IPS-15b (cell line): ENCODE measurements at regions not wholly inside any gene's neighbourhood (a gene's known extent, or its start where the extent isn't known, plus 50 kb on each side); places are given as distances from the start of the nearest gene placed in this dataset.

Experiments used
- H3K27me3 ChIP-seq: one replicate; pipeline ENCODE4 v1.6.1; 2013; ENCODE audit warnings: low read length; ENCODE audit not compliant: control insufficient read depth, insufficient read depth
- H3K36me3 ChIP-seq: one replicate; pipeline ENCODE4 v1.6.1; 2013; ENCODE audit warnings: low read length; ENCODE audit not compliant: control insufficient read depth, insufficient read depth
- H3K4me1 ChIP-seq: one replicate; pipeline ENCODE4 v1.6.1; 2013; ENCODE audit warnings: mild to moderate bottlenecking, low read length; ENCODE audit not compliant: control insufficient read depth, insufficient read depth
- H3K4me3 ChIP-seq: one replicate; pipeline ENCODE4 v1.5.1; 2013; ENCODE audit warnings: low read depth, low read length
- H3K9ac ChIP-seq: one replicate; pipeline ENCODE4 v1.6.1; 2013; ENCODE audit warnings: low read depth, mild to moderate bottlenecking, low read length
- H3K9me3 ChIP-seq: one replicate; pipeline ENCODE4 v1.6.1; 2013; ENCODE audit warnings: mild to moderate bottlenecking, low read length; ENCODE audit not compliant: control insufficient read depth, insufficient read depth

DNA sequence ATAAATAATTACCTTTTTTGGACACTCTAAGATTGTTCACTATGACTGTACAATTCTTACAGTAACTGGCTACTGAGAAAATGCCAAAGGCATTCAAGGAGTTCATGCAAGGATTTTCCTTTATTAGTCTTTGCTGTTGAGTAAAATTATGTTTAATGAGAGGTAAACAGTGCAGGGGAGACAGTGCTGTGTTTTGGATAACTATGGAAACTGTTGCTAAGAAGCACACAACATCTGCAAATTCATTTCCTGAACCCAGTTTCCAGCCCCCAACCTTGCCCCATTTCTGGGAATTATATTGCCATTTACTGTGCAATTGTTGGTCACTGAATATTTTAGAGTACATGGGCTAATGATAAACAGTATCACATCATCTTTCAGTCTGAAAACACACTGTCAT is 1005.8 kb downstream of the TRHDE start:
- Histone ChIP-seq H3K4me3 (no peak overlapping the region), H3K9me3 (no peaks in the 10 kb centered on the region), H3K9ac (no peak overlapping the region), H3K36me3 (no peaks in the 10 kb centered on the region), H3K27me3 (no peaks in the 10 kb centered on the region), H3K4me1 (no peaks in the 10 kb centered on the region)

DNA sequence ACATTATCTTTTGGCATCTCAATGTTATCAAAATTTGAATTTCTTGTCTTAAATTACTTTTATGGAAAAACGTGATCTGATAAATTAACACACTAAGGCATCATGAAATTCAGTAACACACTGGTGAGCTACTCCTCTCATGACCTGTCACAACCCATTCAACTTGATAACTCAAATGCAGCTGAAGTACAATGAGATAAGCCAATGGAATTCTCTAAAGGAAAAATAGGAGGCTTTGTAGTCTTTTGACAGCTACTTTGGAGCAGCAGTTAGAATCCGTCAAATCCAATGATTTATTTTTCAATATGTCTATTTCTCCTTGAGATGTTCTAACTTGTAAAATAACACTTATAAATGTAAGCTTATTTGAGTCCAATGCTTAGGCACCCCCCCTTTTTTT is 1029.4 kb downstream of the TRHDE start:
- no peaks in the 10 kb centered on the region for H3K36me3 ChIP-seq
- no peaks in the 10 kb centered on the region for H3K4me1 ChIP-seq
- H3K9me3 ChIP-seq, result no peaks in the 10 kb centered on the region
- no peak overlapping the region for H3K9ac ChIP-seq
- no peak overlapping the region for H3K4me3 ChIP-seq
- no peaks in the 10 kb centered on the region for H3K27me3 ChIP-seq

DNA sequence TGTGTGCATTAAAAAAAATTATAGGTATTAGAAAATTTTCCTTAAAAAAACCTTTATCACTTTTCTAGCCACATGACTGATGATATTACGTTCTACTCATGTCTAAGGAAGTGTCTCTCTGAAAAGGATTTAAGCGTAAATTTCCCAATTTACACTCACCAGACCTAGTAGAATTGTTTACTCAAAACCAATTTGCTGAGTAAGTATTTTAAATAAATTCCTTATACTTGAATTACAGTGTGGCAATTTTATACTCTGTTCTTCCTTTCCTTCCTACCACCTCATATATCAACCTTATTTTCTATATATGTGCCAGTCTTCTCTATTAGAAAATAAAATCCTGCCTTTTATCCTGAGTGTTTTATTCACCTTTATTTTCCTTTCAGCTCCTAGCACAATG is 1035.1 kb downstream of the TRHDE start:
- no peaks in the 10 kb centered on the region for H3K27me3 ChIP-seq
- H3K9me3 ChIP-seq, result no peaks in the 10 kb centered on the region
- H3K36me3 ChIP-seq, result no peaks in the 10 kb centered on the region
- H3K9ac ChIP-seq, result no peak overlapping the region
- no peaks in the 10 kb centered on the region for H3K4me1 ChIP-seq
- no peak overlapping the region for H3K4me3 ChIP-seq

- Histone ChIP-seq H3K9me3 (no peaks in the 10 kb centered on the region), H3K4me3 (no peak overlapping the region)
These were observed 1035.9 kb downstream of the TRHDE start for GRCh38 chr12:73308079-73308478.

DNA sequence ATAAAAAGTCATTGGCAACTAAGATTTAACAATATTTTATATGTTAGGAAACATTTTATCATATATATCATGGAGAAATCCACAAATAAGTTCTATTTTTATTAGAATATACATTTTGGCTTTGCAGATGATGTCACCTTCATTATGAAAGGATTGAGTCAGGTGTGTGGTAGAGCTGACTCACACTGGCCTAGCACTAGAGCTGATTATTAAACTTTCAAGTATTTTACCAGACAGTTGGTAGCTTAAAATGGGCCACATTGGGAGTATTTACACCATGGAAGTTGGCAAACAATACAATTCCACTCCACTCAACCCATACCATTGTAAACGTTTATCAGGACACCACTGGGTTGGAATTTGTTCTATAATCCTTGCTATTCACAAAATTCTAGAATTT is 1036.6 kb downstream of the TRHDE start:
- Histone ChIP-seq H3K9ac (no peak overlapping the region), H3K4me1 (no peaks in the 10 kb centered on the region), H3K4me3 (no peak overlapping the region), H3K9me3 (no peaks in the 10 kb centered on the region), H3K27me3 (no peaks in the 10 kb centered on the region), H3K36me3 (no peaks in the 10 kb centered on the region)

More at GRCh38 chr12:73308079-73308478, 1035.9 kb downstream of the TRHDE start:
- Histone ChIP-seq H3K9ac (no peak overlapping the region), H3K36me3 (no peaks in the 10 kb centered on the region), H3K27me3 (no peaks in the 10 kb centered on the region), H3K4me1 (no peaks in the 10 kb centered on the region)

- Histone ChIP-seq H3K36me3 (no peaks in the 10 kb centered on the region), H3K4me1 (no peaks in the 10 kb centered on the region), H3K27me3 (no peaks in the 10 kb centered on the region), H3K4me3 (no peak overlapping the region), H3K9ac (no peak overlapping the region), H3K9me3 (no peaks in the 10 kb centered on the region)
These were observed 1049.1 kb downstream of the TRHDE start for GRCh38 chr12:73321319-73321718.

- Histone ChIP-seq H3K9me3 (no peaks in the 10 kb centered on the region), H3K36me3 (no peaks in the 10 kb centered on the region), H3K9ac (no peak overlapping the region), H3K4me1 (no peaks in the 10 kb centered on the region), H3K27me3 (no peaks in the 10 kb centered on the region), H3K4me3 (no peak overlapping the region)
These were observed 1049.6 kb downstream of the TRHDE start for GRCh38 chr12:73321776-73322175.

DNA sequence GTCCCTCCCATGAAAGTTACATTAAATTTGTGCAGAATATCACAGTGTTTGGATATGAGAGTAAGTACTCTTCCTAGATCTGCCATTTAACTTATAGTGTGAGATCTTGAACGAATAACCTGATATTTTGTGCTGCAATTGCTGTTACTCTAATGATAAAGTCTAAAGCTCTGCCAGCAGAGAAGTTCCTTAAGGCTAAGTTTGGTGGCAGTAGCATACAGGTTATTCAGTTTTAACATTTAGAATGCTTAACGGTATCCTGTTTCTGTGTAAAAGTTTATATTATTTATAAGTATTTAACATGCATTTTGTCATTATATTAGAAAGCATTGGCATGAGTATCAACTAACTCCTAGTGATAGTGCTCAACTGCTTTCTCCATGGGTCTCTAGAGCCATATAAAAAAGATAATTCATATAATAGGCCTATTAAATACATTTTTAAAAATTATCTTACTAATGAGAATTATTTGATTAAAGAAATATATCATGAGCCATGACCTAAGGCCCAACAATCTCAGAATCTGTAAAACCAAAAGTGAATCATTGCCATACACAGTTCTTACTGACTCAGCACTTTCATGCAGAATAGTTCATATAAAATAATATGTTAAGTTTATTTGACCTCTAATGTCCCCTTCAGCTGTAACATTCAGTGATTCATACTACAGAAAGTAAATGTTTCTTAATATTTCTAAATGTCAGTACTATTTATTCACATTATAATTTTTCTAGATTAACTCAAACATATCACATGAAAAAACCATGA is 1058.6 kb downstream of the TRHDE start:
- H3K4me3 ChIP-seq, result no peak overlapping the region
- no peak overlapping the region for H3K9ac ChIP-seq
- no peaks in the 10 kb centered on the region for H3K4me1 ChIP-seq
- H3K27me3 ChIP-seq, result no peaks in the 10 kb centered on the region
- H3K36me3 ChIP-seq, result no peaks in the 10 kb centered on the region
- no peaks in the 10 kb centered on the region for H3K9me3 ChIP-seq

DNA sequence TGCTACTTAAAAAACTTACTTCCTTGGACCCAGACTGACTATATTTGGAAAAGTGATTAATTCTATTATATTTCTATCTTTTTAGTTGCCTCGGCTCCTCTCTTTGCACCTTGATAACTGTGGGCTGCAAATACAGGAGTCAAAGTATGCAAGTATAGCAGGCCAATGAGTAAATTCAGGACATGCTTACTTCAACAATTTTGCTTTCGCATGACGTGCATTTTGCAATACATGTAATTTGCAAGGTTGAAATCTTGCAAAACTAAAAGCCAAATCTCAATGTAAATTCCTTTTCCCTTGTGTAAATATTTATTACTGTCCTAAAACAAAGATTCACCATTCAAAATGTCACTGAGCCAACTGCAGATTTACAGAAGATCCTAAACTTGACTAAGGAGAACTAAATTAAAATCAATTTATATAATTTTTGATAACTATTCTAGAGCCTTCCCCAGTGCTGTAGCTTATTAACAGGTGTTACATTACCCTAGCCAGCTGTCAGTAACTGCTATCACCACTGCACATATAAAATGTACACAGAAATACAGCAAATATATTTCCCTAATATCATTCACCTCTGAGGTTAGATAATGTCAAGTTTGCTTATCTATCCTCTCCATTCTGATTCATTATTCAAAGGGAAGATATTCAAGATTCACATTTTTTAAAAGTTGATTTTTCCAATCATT is 1069.5 kb downstream of the TRHDE start:
- no peaks in the 10 kb centered on the region for H3K4me1 ChIP-seq
- H3K4me3 ChIP-seq, result no peak overlapping the region
- H3K9me3 ChIP-seq, result no peaks in the 10 kb centered on the region
- H3K36me3 ChIP-seq, result no peaks in the 10 kb centered on the region
- no peaks in the 10 kb centered on the region for H3K27me3 ChIP-seq
- no peak overlapping the region for H3K9ac ChIP-seq

- Histone ChIP-seq H3K9ac (no peak overlapping the region), H3K4me3 (no peak overlapping the region), H3K9me3 (no peaks in the 10 kb centered on the region), H3K27me3 (no peaks in the 10 kb centered on the region), H3K4me1 (no peaks in the 10 kb centered on the region), H3K36me3 (no peaks in the 10 kb centered on the region)
These were observed 1070.6 kb downstream of the TRHDE start for GRCh38 chr12:73342733-73343132.

DNA sequence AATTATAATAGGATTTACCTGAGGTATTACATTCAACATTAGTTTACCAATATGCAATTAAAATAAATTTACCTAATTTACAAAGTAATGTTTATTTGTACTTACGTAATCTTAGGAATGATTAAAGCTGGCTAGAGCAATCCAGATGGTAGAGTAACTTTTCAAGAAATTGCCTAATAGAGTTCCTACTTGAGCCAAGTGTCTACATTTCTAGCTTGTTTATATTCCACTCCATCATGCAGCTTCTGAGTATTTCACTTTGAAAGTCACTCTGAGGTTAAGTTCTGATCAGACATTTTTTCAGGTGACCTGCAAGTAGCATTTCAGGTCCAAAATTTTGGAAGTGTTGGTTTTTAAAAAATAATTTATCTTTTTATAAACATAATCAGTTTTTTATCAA is 1080.7 kb downstream of the TRHDE start:
- no peaks in the 10 kb centered on the region for H3K9me3 ChIP-seq
- H3K36me3 ChIP-seq, result no peaks in the 10 kb centered on the region
- no peaks in the 10 kb centered on the region for H3K4me1 ChIP-seq
- H3K27me3 ChIP-seq, result no peaks in the 10 kb centered on the region
- H3K9ac ChIP-seq, result no peak overlapping the region
- no peak overlapping the region for H3K4me3 ChIP-seq

DNA sequence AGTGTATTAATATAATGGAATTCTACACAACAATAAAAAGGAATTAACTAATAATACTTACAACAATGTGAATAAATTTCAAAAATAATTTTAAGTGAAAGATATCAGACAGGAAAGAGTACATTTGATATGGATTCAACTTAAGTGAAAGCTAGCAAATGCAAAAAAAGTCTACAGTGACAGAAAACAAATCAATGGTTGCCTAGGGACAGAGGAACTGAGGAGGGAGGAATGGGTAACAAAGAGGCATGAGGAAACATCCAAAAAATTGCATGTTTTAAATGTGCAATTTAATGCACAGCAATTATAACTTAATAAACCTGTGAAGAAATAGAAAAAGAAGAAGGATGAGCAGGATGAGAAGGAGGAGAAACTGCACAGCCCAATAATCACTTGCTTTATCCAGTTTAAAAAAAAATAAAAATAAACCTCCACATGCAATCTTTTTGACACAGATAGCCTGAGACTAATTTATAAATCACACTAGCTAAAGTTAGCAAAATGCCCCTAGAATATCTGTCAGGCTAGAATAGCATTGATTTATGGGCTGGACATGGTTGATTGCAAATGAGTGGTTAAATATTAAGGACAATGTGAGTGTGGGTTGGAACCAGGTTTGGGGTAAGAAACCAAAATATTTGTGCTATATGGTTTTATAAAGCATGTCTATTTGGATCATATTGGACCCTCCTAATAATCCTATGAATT is 1089.1 kb downstream of the TRHDE start:
- Histone ChIP-seq H3K4me1 (peaks cover 3% of the 10 kb centered on the region), H3K9ac (no peak overlapping the region), H3K27me3 (no peaks in the 10 kb centered on the region), H3K4me3 (no peak overlapping the region), H3K36me3 (no peaks in the 10 kb centered on the region), H3K9me3 (no peaks in the 10 kb centered on the region)
